Naive thymus-derived CD8-positive, alpha-beta T cell (primary cell): ENCODE measurements at regions not wholly inside any gene's neighbourhood (a gene's known extent, or its start where the extent isn't known, plus 50 kb on each side); places are given as distances from the start of the nearest gene placed in this dataset.
A peak's percentile ranks its signal among the peaks of the same experiment; 100 is the strongest.

Experiments
- ATAC-seq, 2 donors: fragments of 150-1000 bp; cut with Tn5 transposase in 1 of 2; sonication (Bioruptor Pico), chemical (Tn5 transposase) in 1 of 2; 1 replicate in 1 of 2; 2 replicates in 1 of 2; pipeline ENCODE4 v1.10.0; 2021; ENCODE audit warnings: mild to moderate bottlenecking in 2 of 2, moderate library complexity in 2 of 2
- POLR2A ChIA-PET: fragments of 350-600 bp; sonication (Branson Sonifier 250); formaldehyde crosslinking; loops from one replicate; lab custom pipeline; 2021; ENCODE audit warnings: antibody characterized with exemption; lab: Charles Lee
- DNase-seq, 10 donors: peaks; one replicate each; pipeline versions ENCODE4 v3.0.0 to v3.0.0-alpha.2; 2020 to 2022
- H3K27ac Mint-ChIP-seq, 10 donors: one replicate each; pipeline ENCODE4 v1.8.0; 2020 to 2022; ENCODE audit warnings: mild to moderate bottlenecking in 10 of 10, mixed read lengths in 10 of 10, moderate library complexity in 4 of 10, inconsistent platforms in 1 of 10
- H3K27me3 Mint-ChIP-seq, 5 donors: one replicate each; pipeline ENCODE4 v1.8.0; 2021 to 2022; ENCODE audit warnings: mixed read lengths in 5 of 5
- H3K36me3 Mint-ChIP-seq, 3 donors: one replicate each; pipeline ENCODE4 v1.8.0; 2020 to 2022; ENCODE audit warnings: mixed read lengths in 3 of 3, mild to moderate bottlenecking in 2 of 3, inconsistent platforms in 1 of 3
- H3K4me1 Mint-ChIP-seq, 4 donors: one replicate each; pipeline ENCODE4 v1.8.0; 2021 to 2022; ENCODE audit warnings: mixed read lengths in 4 of 4
- H3K4me3 Mint-ChIP-seq, 10 donors: one replicate each; pipeline ENCODE4 v1.8.0; 2020 to 2022; ENCODE audit warnings: mild to moderate bottlenecking in 10 of 10, mixed read lengths in 10 of 10, moderate library complexity in 6 of 10, inconsistent platforms in 1 of 10
- H3K9me3 Mint-ChIP-seq, 9 donors: one replicate each; pipeline ENCODE4 v1.8.0; 2020 to 2022; ENCODE audit warnings: mixed read lengths in 9 of 9, mild to moderate bottlenecking in 3 of 9, inconsistent platforms in 1 of 9, moderate library complexity in 1 of 9

DNA sequence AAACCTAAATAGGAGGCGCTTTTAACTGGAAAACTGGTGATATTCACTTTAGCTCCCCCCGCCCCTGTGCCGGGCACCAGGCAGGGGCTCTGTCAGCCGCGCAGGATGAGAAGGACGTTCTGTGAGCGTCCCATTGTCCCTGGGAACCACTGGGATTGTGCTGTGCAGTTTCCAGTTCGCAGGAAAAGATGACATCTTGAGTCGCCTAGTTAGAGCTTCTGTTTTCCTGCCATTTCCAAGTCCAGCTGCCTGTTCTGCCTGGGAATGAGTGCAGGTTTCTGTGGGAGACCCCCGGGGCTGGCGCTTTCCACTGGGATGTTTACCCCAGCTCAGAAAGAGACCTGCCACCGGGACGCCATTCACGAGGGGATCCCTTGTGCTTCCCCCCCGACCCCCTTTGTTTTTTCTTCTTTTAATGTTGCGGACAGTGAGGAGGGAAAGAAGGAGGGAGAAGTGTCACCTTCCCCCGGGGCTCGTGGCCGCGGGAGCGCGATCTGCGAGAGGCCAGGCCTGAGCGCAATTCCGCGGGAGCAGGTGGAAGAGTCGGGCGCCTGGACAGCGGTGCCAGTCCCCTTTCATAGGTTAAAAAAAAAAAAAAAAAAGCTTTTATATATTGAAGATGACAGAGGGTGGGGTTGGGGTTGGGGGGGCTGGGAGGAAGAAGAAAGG is 121.5 kb downstream of the RMI1 start:
- H3K27ac Mint-ChIP-seq = no peak overlapping the region
- H3K4me1 Mint-ChIP-seq = peaks cover 0 to under 1% (median 0%) of the 10 kb centered on the region in 4 donors
- H3K9me3 Mint-ChIP-seq = peaks cover 0 to 9% (median 0%) of the 10 kb centered on the region in 9 donors
- POLR2A ChIA-PET = no interaction called here
- no peak overlapping the region for H3K4me3 Mint-ChIP-seq
- no peaks in the 10 kb centered on the region for H3K36me3 Mint-ChIP-seq
- DNase-seq = no peak
- peaks cover 16 to 48% (median 40%) of the 10 kb centered on the region in 5 donors for H3K27me3 Mint-ChIP-seq
- no peak for ATAC-seq

DNA sequence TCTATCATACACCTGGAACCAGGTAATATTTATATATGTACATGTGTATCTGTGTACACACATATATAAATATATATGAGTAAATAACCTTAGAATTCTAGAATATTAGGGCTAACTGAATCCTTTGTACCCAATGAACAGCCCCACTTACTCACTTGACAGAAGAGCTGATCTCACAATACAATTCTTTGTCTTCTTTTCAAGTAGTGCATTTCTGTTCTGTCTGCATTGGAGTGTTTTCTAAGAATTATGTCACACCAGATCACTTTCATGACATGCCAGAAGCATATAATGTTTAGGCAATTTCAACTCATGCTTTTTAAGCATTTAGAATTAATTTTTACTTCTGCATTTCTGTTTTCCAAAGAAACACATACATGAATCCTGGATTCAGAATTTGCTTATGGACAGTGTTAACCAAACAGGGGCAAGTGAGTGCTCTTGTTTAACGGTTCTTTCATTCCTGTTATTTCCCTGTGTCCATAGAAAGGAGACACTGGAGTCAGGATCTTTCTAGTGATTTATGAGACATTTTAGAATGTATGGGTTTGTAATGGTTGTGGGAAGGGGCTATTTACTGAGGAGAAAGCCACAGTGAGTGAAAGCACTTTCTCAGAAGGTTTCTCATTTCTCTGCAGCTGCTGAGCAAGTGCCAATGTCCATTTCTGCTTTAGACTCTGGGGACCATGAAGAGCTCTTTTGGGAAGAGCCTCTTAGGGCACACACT is 123.2 kb downstream of the RMI1 start:
- H3K4me3 Mint-ChIP-seq = no peak overlapping the region
- DNase-seq (no peak), ATAC-seq (no peak)
- H3K9me3 Mint-ChIP-seq = peaks cover 0 to 9% (median 0%) of the 10 kb centered on the region in 9 donors
- POLR2A ChIA-PET = no interaction called here
- peaks cover 22 to 64% (median 45%) of the 10 kb centered on the region in 5 donors for H3K27me3 Mint-ChIP-seq
- no peaks in the 10 kb centered on the region for H3K36me3 Mint-ChIP-seq
- peaks cover 6 to 17% (median 15%) of the 10 kb centered on the region in 4 donors for H3K4me1 Mint-ChIP-seq
- H3K27ac Mint-ChIP-seq = no peak overlapping the region

DNA sequence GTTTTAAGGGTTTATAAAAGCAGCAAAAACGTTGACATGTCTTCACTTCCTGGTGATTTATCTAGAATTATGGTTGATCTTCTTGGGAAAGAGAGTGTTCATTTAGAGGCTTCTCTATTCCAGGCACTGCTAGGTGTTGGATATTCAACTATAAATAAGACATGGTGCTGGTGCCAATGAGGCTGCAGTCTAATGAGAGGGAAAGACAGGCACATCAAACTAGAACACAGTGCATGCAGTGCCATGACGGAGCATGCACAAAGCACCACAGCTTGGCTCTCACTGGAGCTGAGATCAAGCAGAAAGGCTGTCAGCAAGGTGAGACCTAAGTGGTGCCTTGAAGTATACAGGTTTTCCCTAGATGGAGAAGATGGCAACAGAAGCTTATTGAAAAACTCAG is 126.5 kb downstream of the RMI1 start:
- Mint-ChIP-seq H3K9me3 (peaks cover 0 to 9% (median 0%) of the 10 kb centered on the region in 9 donors), H3K27ac (peak overlapping the region in 1 of 10 donors; percentile 23), H3K36me3 (no peaks in the 10 kb centered on the region), H3K27me3 (peaks cover 18 to 48% (median 34%) of the 10 kb centered on the region in 5 donors), H3K4me1 (peaks cover 6 to 17% (median 15%) of the 10 kb centered on the region in 4 donors), H3K4me3 (no peak overlapping the region)
- POLR2A ChIA-PET = no interaction called here
- DNase-seq = no peak
- no peak for ATAC-seq

DNA sequence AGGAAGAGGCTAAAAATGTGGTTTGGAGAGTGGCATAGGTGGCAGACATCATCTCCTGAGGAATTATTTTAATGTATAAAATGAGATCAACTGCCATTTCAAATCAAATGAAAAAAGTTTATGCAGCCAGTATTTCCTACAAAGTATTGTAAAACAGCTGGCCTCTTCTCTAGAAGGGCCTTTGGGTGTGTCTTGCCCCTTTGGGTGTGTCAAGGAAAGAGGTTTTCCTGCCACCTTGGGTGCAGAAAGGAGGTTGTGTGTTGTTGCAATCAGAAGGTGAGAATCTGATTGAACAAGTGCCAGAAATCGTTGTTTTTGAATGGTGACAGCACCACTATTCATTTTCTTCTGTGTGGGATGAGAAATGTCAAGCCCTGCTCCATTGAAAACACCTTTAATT is 127.4 kb downstream of the RMI1 start:
- H3K4me3 Mint-ChIP-seq = peak overlapping the region in 1 of 10 donors; percentile 8
- no peak overlapping the region for H3K27ac Mint-ChIP-seq
- ATAC-seq (no peak), DNase-seq (no peak)
- POLR2A ChIA-PET = no interaction called here
- peaks cover 17 to 56% (median 31%) of the 10 kb centered on the region in 5 donors for H3K27me3 Mint-ChIP-seq
- H3K4me1 Mint-ChIP-seq = peaks cover 6 to 17% (median 15%) of the 10 kb centered on the region in 4 donors
- H3K36me3 Mint-ChIP-seq = no peaks in the 10 kb centered on the region
- peaks cover 0 to 9% (median under 1%) of the 10 kb centered on the region in 9 donors for H3K9me3 Mint-ChIP-seq

DNA sequence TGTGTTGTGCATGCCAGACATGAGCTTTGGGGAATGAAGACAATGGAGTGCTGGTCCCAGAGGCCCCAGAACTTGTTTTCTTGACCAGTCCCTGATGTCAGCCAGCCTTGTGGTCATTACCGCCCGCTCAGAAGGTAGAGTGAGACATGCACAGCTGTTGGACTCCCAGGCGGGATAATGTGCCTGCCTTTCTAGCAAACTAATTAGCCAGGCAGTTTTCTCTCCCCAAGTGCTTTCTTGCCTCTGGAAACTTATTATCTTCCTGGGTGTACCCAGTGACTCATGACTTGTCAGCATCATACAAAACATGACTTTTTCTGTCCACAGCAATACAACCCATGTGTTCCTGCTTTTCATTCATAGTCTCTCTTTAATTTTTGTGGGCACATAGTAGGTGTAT is 131.1 kb downstream of the RMI1 start:
- H3K4me3 Mint-ChIP-seq = no peak overlapping the region
- ATAC-seq (no peak), DNase-seq (no peak)
- POLR2A ChIA-PET = no interaction called here
- peaks cover 6 to 17% (median 15%) of the 10 kb centered on the region in 4 donors for H3K4me1 Mint-ChIP-seq
- peaks cover 8 to 53% (median 29%) of the 10 kb centered on the region in 5 donors for H3K27me3 Mint-ChIP-seq
- peaks cover 2 to 36% (median 12%) of the 10 kb centered on the region in 9 donors for H3K9me3 Mint-ChIP-seq
- no peak overlapping the region for H3K27ac Mint-ChIP-seq
- peaks cover 0 to 15% (median 0%) of the 10 kb centered on the region in 3 donors for H3K36me3 Mint-ChIP-seq

DNA sequence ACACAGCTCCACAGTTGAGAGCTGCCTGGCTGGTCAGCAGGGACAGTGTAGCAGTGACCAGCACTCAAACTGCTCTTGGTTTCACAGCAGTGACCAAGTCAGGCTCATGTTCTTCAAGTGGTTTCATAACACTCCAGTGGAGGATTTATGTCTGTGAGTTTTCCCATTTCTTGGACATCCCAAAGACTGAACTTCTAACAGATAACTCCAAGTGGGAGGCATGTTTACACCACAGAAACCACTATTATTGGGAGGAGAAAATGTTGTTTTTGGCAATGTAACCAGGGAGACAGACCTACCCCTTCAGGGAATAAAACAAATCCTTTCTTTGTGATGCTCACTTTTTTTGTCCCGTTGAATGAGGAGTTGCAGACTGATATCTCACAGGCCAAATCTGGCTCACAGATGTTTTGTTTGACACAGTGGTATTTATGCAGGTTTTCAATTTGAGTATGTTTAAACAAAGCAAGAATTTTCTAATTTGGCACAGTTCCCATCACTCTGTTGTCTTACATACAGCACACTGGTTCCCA is 141.5 kb downstream of the RMI1 start:
- POLR2A ChIA-PET = interaction anchor here (0.6 kb wide), 1 partner anchor 157 kb away, joined by 7 read pairs; no protein-coding TSS in a partner anchor
- no peaks in the 10 kb centered on the region for H3K4me1 Mint-ChIP-seq
- peaks cover 4 to 14% (median 8%) of the 10 kb centered on the region in 9 donors for H3K9me3 Mint-ChIP-seq

DNA sequence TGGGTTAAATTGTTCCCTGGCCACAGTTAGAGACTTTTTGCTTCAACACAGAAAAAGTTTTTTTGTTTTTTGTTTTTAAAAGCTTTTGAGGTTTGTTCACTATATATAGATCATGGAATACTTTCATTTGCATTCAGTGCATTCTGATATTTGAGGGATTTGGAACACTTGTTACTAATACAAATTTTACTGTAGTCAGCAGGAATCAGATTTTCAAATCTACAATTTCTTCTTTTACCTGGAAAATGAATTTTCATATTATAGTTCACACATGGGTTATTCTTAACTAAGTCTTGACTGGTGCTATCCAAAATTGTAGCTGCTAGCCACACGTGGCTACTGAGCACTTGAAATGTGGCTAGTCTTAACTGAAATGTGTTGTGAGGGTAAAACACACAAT is 142.0 kb downstream of the RMI1 start:
- peaks cover 17 to 48% (median 23%) of the 10 kb centered on the region in 5 donors for H3K27me3 Mint-ChIP-seq
- ATAC-seq (no peak), DNase-seq (no peak)
- no peak overlapping the region for H3K4me3 Mint-ChIP-seq
- peaks cover 0 to 14% (median 8%) of the 10 kb centered on the region in 3 donors for H3K36me3 Mint-ChIP-seq
- no peaks in the 10 kb centered on the region for H3K4me1 Mint-ChIP-seq
- no peak overlapping the region for H3K27ac Mint-ChIP-seq
- POLR2A ChIA-PET = no interaction called here
- H3K9me3 Mint-ChIP-seq = peaks cover under 1 to 10% (median 5%) of the 10 kb centered on the region in 9 donors

More for the DNA sequence above, 141.5 kb downstream of the RMI1 start:
- Mint-ChIP-seq H3K4me3 (no peak overlapping the region), H3K27me3 (peaks cover 21 to 53% (median 28%) of the 10 kb centered on the region in 5 donors), H3K36me3 (peaks cover 0 to 19% (median 9%) of the 10 kb centered on the region in 3 donors), H3K27ac (no peak overlapping the region)
- DNase-seq = no peak
- ATAC-seq = no peak

DNA sequence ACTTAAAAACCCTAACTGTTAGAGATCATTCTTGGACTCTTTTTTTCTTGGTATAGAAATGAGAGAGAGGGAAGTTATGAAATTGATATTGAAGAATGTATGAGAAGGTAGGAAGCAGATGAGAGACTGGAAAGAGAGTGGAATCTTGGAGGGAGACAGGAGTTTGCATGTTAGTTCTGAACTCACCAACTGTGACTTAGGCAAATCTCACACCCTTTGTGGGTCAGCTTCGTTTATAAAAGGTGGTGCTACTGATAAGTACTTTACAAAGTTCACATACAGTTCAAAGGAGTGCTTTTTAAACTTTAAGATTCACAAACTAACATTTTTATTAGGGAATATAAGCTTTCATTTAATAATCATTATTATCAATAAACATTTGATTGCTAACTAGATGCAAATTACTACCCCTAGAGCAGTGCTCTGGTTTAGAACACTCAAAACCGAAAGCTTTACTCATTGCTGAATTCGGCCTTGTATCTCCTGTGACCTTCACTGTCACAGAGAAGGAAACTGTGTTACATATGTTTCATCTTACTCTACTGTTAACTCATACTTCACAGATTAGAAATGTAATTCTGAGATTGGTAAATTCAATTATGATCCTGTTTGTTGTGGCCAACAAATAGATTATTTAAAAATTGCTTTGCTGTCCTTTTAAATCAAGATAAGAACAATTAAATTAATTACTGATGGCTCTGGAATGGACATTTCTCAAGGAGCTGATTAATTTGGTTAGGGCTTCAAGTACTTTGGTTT is 143.2 kb downstream of the RMI1 start:
- POLR2A ChIA-PET = no interaction called here
- Mint-ChIP-seq H3K4me1 (no peaks in the 10 kb centered on the region), H3K27ac (no peak overlapping the region), H3K4me3 (no peak overlapping the region), H3K27me3 (peaks cover 10 to 38% (median 17%) of the 10 kb centered on the region in 5 donors), H3K9me3 (peaks cover 0 to 2% (median 0%) of the 10 kb centered on the region in 9 donors), H3K36me3 (peaks cover 0 to 7% (median 4%) of the 10 kb centered on the region in 3 donors)
- DNase-seq = no peak
- no peak for ATAC-seq

DNA sequence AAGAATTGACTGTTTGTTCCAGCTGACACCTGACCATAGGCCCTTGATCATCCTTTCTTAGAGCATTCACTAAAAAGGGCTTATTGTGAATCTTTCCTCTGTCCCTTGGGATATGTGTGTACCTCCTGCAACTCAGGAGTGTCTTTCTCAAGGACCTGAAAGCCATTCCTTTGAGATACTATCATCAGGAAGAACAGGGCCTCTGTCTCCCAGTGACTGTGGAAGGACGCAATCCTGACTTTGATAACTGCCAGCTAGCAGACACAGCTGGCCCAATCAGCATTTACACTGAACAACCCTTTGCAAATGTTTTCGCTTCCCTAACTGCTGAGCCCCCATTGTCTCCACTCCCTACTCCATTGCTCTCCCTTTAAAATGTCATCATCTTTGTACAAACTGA is 144.4 kb downstream of the RMI1 start:
- Mint-ChIP-seq H3K4me3 (no peak overlapping the region), H3K27ac (peak overlapping the region in 1 of 10 donors; percentile 2), H3K36me3 (peaks cover 0 to 4% (median 0%) of the 10 kb centered on the region in 3 donors), H3K4me1 (no peaks in the 10 kb centered on the region), H3K27me3 (peaks cover 9 to 37% (median 14%) of the 10 kb centered on the region in 5 donors), H3K9me3 (no peaks in the 10 kb centered on the region)
- POLR2A ChIA-PET = no interaction called here
- ATAC-seq (no peak), DNase-seq (no peak)

DNA sequence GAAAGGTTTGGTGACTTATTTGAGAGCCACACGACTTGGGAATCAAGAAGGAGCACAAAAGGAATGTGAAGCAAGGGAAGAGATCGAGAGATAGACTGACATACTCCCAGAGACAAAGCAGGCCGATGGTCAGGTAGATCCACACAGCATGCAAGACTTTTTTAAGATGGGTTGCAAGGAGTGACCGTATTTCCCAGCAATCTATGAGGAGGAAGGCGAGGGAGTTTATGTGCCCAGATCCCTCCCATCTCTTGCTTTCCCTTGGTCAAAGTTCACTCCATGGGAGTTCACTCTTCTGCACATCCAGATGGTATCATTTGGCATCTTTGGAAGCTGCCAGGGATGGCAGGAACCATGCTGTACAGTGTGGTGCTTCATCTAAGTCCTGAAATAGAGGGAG is 148.9 kb downstream of the RMI1 start:
- DNase-seq (no peak), ATAC-seq (no peak)
- no peaks in the 10 kb centered on the region for H3K9me3 Mint-ChIP-seq
- H3K27me3 Mint-ChIP-seq = peaks cover 8 to 28% (median 10%) of the 10 kb centered on the region in 5 donors
- no peak overlapping the region for H3K4me3 Mint-ChIP-seq
- no peak overlapping the region for H3K27ac Mint-ChIP-seq
- no peaks in the 10 kb centered on the region for H3K36me3 Mint-ChIP-seq
- POLR2A ChIA-PET = no interaction called here
- H3K4me1 Mint-ChIP-seq = no peaks in the 10 kb centered on the region

DNA sequence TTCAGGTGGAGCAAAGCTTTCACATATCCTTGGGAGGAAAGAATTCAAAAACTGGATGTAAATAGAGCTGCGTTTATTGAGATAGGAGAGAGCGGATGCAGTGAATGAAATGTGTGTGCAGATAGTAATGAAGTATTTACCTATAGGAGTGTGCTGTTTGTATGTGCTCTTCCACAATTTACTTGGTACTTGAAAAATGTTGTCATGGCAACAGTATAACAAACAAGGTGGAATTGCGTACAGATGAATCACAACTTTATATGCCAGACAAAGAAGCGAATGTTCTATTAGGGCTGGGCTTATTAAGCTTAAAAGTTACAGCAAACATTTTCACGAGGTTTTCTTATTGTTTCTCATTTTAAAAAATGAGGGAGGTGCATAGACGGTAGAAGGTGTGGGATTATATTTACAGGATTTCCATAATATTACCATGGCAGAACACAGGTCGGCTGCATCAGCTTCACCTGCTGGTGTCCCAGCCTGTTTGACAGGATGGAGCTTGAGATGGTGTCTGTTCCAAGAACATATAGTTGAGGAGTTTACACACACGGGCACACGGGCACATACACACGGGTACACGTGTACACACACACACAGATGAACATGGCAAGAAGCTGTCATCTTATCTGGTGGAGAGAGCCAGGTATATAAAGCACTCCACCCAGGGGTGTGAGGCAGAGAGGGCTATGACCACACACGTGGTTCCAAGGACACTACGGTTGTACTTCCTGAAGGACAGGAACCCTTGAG is 155.7 kb downstream of the RMI1 start:
- POLR2A ChIA-PET = no interaction called here
- peaks cover 22 to 61% (median 26%) of the 10 kb centered on the region in 5 donors for H3K27me3 Mint-ChIP-seq
- H3K36me3 Mint-ChIP-seq = peaks cover 0 to 2% (median 0%) of the 10 kb centered on the region in 3 donors
- no peak for ATAC-seq
- H3K4me1 Mint-ChIP-seq = peaks cover 8 to 13% (median 9%) of the 10 kb centered on the region in 4 donors
- H3K9me3 Mint-ChIP-seq = no peaks in the 10 kb centered on the region
- no peak overlapping the region for H3K4me3 Mint-ChIP-seq
- no peak overlapping the region for H3K27ac Mint-ChIP-seq
- DNase-seq = no peak

DNA sequence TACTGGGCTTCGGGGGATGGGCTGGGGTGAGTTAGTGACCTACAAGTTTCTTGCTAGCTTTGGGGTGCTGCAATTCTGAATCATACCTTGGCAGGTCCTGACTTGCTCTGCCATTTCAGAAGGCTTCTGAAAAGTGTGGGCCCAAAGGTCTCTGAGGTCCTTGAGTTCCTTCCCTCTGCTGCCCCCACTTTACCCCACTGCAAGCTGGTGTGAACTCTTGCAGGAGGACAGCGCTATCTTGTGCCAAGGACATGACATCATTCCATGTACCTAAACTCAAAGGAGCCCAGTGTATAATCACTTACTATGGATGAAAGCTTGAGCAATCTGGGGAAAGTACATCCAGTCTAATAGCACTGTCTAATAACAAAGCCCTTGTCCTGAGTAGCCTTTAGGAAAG is 157.4 kb downstream of the RMI1 start:
- POLR2A ChIA-PET = no interaction called here
- no peaks in the 10 kb centered on the region for H3K9me3 Mint-ChIP-seq
- peaks cover 8 to 13% (median 10%) of the 10 kb centered on the region in 4 donors for H3K4me1 Mint-ChIP-seq
- H3K27ac Mint-ChIP-seq = no peak overlapping the region
- peaks cover 0 to 2% (median 0%) of the 10 kb centered on the region in 3 donors for H3K36me3 Mint-ChIP-seq
- DNase-seq (no peak), ATAC-seq (no peak)
- H3K4me3 Mint-ChIP-seq = no peak overlapping the region
- peaks cover 32 to 78% (median 38%) of the 10 kb centered on the region in 5 donors for H3K27me3 Mint-ChIP-seq
